LNCaP clone FGC (cell line): ENCODE measurements at regions not wholly inside any gene's neighbourhood (a gene's known extent, or its start where the extent isn't known, plus 50 kb on each side); places are given as distances from the start of the nearest gene placed in this dataset.

ENCODE experiments used
- DNase-seq: peaks from one replicate; pipeline ENCODE4 v3.0.0-alpha.2; 2011; ENCODE audit warnings: low read depth
- H3K4me3 ChIP-seq: 2 replicates; pipeline ENCODE4 v1.5.1; 2011; ENCODE audit warnings: mild to moderate bottlenecking, low read depth, low read length, control low read depth
- TF ChIP-seq, protein P1 (sequence below): IDR thresholded peaks from 2 replicates; pipeline ENCODE4 v1.5.1; 2012; ENCODE audit warnings: mild to moderate bottlenecking; ENCODE audit not compliant: control insufficient read depth, insufficient read depth; ENCODE audit errors: extremely low read depth

DNA sequence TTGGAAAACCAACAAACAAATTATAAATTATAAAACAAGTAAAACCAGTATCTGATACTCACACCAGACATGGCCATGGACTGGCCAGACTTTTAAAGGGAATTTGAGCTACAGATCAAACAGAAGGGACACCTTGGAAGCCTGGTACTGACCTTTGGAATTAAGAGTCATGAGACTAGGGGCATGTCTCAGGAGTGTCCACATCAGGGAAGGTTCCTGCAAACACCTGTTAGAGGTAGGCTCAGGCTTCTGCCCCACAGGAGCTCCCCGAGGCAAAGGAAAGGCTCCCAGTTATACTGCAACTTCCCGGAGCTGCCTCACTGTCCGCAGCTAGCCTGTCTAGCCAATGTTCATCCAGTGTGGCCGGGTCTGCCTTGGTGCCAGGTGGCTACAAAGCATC is 290.1 kb downstream of the BUD13 start:
- H3K4me3 ChIP-seq = no peak overlapping the region
- no peak for DNase-seq
- TF ChIP-seq, protein P1, sequence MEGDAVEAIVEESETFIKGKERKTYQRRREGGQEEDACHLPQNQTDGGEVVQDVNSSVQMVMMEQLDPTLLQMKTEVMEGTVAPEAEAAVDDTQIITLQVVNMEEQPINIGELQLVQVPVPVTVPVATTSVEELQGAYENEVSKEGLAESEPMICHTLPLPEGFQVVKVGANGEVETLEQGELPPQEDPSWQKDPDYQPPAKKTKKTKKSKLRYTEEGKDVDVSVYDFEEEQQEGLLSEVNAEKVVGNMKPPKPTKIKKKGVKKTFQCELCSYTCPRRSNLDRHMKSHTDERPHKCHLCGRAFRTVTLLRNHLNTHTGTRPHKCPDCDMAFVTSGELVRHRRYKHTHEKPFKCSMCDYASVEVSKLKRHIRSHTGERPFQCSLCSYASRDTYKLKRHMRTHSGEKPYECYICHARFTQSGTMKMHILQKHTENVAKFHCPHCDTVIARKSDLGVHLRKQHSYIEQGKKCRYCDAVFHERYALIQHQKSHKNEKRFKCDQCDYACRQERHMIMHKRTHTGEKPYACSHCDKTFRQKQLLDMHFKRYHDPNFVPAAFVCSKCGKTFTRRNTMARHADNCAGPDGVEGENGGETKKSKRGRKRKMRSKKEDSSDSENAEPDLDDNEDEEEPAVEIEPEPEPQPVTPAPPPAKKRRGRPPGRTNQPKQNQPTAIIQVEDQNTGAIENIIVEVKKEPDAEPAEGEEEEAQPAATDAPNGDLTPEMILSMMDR = no peak

DNA sequence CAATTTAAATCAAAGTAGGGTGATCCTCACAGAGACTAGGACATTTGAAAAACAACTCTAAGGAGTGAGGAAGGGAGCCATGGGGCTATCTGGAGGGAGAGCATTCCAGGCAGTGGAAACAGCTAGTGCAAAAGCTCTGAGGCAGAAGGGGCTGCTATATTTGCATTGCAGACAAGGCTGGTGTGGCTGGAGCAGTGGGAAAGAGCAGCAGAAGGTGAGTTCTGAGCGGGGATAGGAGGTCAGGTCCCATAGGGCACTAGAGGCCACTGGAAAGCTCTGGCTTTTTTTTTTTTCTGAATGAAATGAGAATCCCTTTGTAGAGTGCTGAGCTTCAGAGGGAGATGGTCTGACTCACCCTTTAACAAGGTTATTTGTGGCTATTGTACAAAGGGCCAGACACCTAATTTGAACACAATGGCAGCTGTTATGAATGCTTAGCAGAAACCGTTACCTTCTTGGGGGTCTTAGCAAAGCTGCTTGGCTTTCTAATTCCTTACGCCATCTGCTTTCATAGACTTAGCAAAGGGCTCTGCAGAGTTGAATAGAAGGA is 291.6 kb downstream of the BUD13 start:
- no peak overlapping the region for H3K4me3 ChIP-seq
- DNase-seq = no peak
- TF ChIP-seq, protein P1 = no peak

DNA sequence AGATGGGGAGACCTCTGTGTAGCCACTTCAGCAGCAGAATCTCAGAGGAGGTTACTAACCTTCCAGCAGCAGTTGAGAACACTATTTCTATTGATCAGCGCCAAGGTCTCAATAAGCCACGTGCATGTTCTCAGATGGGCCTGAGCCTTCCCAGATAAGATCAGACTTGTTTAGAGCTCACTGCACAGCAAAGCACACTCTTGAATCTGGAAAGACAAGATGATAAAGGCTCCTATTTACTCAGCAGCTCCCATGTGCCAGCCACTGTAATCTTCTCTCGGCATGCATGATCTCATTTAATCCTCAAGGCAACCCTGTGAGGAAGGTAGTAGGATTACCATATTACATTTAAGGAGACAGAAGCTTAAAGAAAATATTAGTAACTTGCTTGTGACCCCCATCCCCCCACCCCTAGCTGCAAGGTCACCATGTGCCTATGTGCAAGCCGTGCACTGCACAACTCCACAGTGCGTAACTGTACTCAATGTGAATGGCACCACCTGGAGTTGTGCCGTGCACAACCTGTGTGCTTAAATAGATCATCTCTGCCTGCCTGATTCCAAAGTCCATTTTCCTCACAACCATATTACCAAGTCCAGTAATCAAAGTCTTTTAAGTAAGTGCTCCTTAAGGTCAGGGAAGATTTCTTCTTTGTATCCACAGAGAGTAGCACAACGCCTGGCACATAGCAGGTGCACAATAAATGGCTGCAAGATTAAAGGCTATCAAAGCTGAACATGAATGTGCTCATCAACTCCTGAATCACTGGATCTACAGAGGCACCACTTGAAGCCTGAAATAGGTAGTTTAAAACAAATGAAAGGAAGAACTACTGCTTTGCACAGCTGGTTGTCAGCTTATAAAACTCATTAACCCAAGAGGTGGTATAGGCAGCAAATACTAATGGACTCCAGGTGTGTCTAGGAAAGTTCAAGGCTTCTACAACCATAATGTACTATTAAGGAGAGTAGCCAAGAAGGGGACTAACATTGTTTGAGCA is 293.8 kb downstream of the BUD13 start:
- peak; percentile 71 for DNase-seq
- TF ChIP-seq, protein P1 = no peak
- H3K4me3 ChIP-seq = no peak overlapping the region

DNA sequence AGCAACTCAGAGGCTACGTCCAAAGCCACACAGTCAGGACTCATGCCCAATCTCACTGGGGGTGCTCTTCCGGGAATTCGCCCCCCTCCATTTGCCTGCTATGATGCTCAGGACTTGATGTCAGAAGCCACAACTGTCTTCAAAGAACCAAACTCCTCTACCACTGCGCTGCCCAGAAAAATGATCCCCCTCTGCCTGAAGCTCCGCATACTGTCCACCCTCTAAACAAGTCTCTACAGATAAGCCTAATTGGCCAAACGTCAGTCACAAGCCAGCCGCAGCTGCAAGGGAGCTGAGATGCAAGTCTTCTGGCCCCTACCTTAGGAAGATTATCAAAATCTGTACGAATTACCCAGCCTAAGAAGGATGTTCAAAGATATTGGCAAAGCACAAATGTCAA is 294.6 kb downstream of the BUD13 start:
- no peak for DNase-seq
- TF ChIP-seq, protein P1 = no peak
- H3K4me3 ChIP-seq = no peak overlapping the region

DNA sequence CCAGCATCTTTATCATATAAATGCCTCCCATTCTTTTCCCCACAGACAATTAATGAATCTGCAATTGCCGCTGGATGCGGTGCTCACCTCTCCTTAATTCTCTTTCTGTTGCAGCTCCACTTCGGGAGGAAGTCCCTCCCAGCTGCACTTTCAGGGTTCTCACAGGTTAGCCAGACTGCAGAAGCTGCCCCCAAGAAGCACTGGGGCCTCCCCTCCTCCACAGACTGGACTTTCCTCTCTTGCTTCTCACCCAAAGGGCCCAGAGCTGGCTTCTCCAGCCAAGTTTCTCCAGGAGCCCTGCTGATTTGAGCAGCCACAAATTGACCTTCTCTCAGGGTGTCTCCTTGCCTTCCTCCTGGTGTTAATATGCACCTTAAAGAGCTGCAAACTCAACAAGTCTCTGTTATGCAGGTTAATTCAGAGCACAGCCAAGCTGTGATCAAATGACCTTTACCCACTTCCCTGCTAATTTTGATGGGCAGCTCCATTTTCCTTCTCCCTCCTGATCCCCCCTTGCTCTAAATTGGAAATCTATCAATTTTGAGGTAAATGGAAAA is 298.9 kb downstream of the BUD13 start:
- no peak overlapping the region for H3K4me3 ChIP-seq
- DNase-seq = no peak
- TF ChIP-seq, protein P1 = no peak

DNA sequence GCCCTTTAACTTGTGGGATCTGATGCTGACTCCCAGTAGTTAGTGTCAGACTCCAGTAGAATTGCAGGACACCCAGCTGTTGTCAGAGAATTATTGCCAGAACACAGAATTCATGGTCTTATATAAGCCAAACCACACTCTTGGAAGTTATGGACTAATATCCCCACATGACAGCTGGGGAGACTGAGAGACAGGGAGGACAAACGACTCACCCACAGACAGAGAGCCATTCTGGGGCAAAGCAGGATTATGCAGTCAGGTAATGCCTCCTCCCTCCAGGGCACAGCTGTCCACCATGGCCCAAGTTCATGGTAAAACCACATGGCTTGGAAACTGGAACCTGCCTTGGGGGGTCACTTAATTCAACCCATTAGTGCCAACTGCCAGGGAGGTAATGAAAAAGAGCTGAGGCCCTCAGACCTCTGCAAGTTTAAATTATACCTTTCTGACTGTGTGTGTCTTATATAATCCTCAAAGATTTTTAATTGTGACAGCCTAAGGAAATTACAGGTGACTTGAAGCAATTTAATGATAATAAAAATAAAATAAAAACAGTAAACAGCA is 299.5 kb downstream of the BUD13 start:
- no peak overlapping the region for H3K4me3 ChIP-seq
- DNase-seq = no peak
- TF ChIP-seq, protein P1 = no peak
